Mesothelial cell of epicardium (in vitro differentiated cells): ENCODE measurements at regions not wholly inside any gene's neighbourhood (a gene's known extent, or its start where the extent isn't known, plus 50 kb on each side); places are given as distances from the start of the nearest gene placed in this dataset.

Experiments
- DNase-seq, 2 experiments: peaks; one replicate each; pipeline ENCODE4 v3.0.0; 2021; ENCODE audit warnings: low spot score in 2 of 2; ENCODE audit not compliant: unreplicated experiment in 2 of 2
- H3K27ac Mint-ChIP-seq: 2 replicates; pipeline ENCODE4 v1.8.0; 2021; ENCODE audit warnings: mixed read lengths
- H3K27me3 Mint-ChIP-seq: 2 replicates; pipeline ENCODE4 v1.8.0; 2021; ENCODE audit warnings: low read depth, mixed read lengths
- H3K36me3 Mint-ChIP-seq: 2 replicates; pipeline ENCODE4 v1.8.0; 2021; ENCODE audit warnings: mixed read lengths
- H3K4me1 Mint-ChIP-seq: 2 replicates; pipeline ENCODE4 v1.8.0; 2021; ENCODE audit warnings: mixed read lengths
- H3K4me3 Mint-ChIP-seq: 2 replicates; pipeline ENCODE4 v1.8.0; 2021; ENCODE audit warnings: mild to moderate bottlenecking, moderate library complexity, mixed read lengths
- H3K9me3 Mint-ChIP-seq: 2 replicates; pipeline ENCODE4 v1.8.0; 2021; ENCODE audit warnings: mixed read lengths
- TF ChIP-seq, protein P1 (sequence below): fragments of 200-600 bp; sonication (generic); IDR thresholded peaks from one replicate; pipeline ENCODE4 v1.5.0; 2021; ENCODE audit warnings: antibody characterized with exemption; ENCODE audit not compliant: unreplicated experiment

DNA sequence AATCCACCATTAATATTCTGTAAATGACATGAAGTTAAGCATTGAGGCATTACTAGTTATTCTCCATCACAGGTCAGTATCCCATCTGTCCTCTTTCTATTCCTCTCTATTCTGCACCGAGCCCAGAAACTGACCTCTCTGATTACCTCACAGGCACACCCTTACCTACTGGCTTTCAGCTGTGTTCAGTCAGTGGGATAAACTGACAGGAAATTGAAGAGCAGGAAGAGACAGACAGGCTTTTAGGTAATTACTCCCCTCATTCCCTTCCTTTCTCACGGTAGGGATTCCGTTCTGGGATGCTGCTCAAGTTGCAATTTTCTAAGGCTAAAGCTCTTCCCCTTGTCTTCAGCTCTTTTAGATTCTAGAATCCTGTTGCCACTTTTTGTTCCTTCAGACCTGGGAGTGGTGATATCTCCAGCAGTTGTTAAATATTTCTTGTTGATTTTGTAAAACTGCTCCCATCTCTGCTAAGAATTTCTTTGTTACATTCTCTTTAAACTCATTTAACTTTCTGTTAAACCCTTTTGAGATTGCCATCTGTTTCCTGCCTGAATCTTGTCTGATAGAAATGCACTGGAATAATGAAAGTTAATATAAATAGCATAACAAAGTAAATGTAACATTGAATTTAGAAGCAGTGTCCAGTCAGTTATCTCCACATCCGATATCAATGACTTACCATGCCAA, 1063.4 kb downstream of the PLA2G4A start:
- Mint-ChIP-seq H3K4me1 (no peaks in the 10 kb centered on the region), H3K4me3 (no peak overlapping the region), H3K27ac (no peak overlapping the region), H3K27me3 (no peaks in the 10 kb centered on the region), H3K9me3 (peaks cover 19% of the 10 kb centered on the region), H3K36me3 (no peaks in the 10 kb centered on the region)
- TF ChIP-seq, protein P1, sequence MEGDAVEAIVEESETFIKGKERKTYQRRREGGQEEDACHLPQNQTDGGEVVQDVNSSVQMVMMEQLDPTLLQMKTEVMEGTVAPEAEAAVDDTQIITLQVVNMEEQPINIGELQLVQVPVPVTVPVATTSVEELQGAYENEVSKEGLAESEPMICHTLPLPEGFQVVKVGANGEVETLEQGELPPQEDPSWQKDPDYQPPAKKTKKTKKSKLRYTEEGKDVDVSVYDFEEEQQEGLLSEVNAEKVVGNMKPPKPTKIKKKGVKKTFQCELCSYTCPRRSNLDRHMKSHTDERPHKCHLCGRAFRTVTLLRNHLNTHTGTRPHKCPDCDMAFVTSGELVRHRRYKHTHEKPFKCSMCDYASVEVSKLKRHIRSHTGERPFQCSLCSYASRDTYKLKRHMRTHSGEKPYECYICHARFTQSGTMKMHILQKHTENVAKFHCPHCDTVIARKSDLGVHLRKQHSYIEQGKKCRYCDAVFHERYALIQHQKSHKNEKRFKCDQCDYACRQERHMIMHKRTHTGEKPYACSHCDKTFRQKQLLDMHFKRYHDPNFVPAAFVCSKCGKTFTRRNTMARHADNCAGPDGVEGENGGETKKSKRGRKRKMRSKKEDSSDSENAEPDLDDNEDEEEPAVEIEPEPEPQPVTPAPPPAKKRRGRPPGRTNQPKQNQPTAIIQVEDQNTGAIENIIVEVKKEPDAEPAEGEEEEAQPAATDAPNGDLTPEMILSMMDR: no peak
- DNase-seq: no peak

DNA sequence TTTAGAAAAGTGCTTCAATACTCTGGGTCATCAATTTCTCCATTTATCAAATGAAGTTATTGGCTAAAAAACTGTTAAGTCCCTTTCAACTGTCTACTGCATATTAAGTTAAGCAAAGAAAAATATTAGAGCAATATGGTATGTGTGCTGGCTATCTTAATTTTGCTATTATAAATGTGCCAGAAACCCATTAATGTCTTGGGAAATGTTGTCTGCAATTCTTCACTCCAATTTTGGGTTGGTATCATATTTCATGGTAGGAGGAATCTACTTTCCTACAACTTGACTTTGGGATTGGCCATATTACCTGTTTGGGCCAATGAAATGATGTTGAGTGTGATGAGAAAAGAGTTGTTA, 1063.9 kb downstream of the PLA2G4A start:
- Mint-ChIP-seq H3K4me1 (no peaks in the 10 kb centered on the region), H3K27me3 (no peaks in the 10 kb centered on the region), H3K9me3 (peaks cover 19% of the 10 kb centered on the region), H3K4me3 (no peak overlapping the region), H3K27ac (no peak overlapping the region), H3K36me3 (no peaks in the 10 kb centered on the region)
- TF ChIP-seq, protein P1: no peak
- no peak for DNase-seq

DNA sequence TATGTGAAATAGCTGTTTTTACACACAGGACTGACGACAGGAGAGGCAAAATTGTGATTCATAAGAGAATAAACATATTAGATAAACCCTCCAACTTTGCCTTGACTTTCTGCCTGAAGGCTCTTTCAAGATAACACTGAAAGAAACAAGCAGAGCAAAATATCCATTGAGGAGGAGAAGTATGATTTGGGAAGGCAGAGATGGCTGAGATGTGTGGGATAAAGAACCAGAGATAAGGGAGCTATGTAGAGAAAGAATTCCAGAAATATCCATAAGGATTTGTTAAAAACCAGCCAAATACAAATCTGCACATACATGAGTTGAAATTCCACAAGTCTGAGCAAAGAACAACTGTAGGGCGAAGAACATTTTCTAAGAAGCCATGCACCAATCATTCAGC, 1064.7 kb downstream of the PLA2G4A start:
- H3K4me3 Mint-ChIP-seq: no peak overlapping the region
- DNase-seq: no peak
- TF ChIP-seq, protein P1: no peak
- peaks cover 19% of the 10 kb centered on the region for H3K9me3 Mint-ChIP-seq
- H3K4me1 Mint-ChIP-seq: no peaks in the 10 kb centered on the region
- H3K27ac Mint-ChIP-seq: no peak overlapping the region
- H3K36me3 Mint-ChIP-seq: no peaks in the 10 kb centered on the region
- no peaks in the 10 kb centered on the region for H3K27me3 Mint-ChIP-seq

DNA sequence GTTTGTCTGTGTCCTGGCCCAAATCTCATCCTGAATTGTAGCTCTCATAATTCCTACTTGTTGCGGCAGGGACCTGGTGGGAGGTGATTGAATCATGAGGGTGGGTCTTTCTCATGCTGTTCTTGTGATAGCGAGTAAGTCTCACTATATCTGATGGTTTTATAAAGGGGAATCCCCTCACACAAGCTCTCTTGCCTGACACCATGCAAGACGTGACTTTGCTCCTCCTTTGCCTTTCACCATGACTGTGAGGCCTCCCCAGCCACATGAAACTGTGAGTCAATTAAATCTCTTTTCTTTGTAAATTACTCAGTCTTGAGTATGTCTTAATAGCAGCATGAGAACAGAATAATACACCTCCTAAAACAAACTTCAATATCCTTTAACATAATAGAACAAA, 1065.6 kb downstream of the PLA2G4A start:
- Mint-ChIP-seq H3K27me3 (no peaks in the 10 kb centered on the region), H3K9me3 (peaks cover 19% of the 10 kb centered on the region), H3K36me3 (no peaks in the 10 kb centered on the region), H3K4me3 (no peak overlapping the region), H3K27ac (no peak overlapping the region), H3K4me1 (no peaks in the 10 kb centered on the region)
- DNase-seq: no peak
- TF ChIP-seq, protein P1: no peak

DNA sequence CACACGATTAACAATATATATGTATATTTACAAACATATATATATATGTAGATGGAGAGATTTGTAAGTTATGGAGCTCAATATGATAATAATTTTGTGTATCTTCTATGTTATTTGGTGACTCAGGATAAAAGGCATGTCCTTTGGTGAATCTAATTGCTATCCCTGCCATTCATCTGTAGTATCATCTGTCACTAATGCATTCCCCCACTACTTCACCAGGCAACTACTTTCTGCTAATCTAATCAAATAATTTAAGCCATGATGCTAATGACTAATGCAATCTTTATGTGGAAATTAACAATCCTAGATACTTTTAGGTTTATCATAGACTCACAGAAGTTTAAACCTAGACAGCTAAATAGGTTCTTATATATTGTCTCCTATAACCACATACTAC, 1074.5 kb downstream of the PLA2G4A start:
- H3K9me3 Mint-ChIP-seq: no peaks in the 10 kb centered on the region
- H3K4me3 Mint-ChIP-seq: no peak overlapping the region
- TF ChIP-seq, protein P1: no peak
- no peak for DNase-seq
- H3K4me1 Mint-ChIP-seq: no peaks in the 10 kb centered on the region
- H3K27ac Mint-ChIP-seq: no peak overlapping the region
- no peaks in the 10 kb centered on the region for H3K27me3 Mint-ChIP-seq
- H3K36me3 Mint-ChIP-seq: no peaks in the 10 kb centered on the region

DNA sequence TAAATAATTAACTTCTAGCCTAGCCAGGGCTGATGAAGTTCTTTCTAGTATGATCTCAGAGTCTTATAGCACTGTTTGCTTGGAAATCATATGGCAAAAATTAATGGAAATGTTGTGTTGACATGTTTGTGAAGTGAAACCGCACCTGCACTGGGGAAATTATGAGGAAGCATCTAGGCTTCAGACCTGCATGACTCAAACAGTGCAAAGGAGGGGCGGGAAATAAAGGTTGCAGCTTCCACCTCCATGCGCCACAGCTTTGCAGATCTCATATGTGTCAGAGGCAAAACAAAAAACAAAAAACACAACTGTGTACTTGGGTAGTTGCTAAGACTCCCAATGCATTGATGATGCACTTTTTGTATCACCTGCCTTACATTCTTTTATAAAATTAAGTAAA, 1080.6 kb downstream of the PLA2G4A start:
- no peaks in the 10 kb centered on the region for H3K36me3 Mint-ChIP-seq
- no peak overlapping the region for H3K27ac Mint-ChIP-seq
- TF ChIP-seq, protein P1: no peak
- no peaks in the 10 kb centered on the region for H3K27me3 Mint-ChIP-seq
- no peak for DNase-seq
- no peaks in the 10 kb centered on the region for H3K4me1 Mint-ChIP-seq
- H3K9me3 Mint-ChIP-seq: no peaks in the 10 kb centered on the region
- no peak overlapping the region for H3K4me3 Mint-ChIP-seq
